ENCODE measurements at regions not wholly inside any gene's neighbourhood (a gene's known extent, or its start where the extent isn't known, plus 50 kb on each side); places are given as distances from the start of the nearest gene placed in this dataset.

DNA sequence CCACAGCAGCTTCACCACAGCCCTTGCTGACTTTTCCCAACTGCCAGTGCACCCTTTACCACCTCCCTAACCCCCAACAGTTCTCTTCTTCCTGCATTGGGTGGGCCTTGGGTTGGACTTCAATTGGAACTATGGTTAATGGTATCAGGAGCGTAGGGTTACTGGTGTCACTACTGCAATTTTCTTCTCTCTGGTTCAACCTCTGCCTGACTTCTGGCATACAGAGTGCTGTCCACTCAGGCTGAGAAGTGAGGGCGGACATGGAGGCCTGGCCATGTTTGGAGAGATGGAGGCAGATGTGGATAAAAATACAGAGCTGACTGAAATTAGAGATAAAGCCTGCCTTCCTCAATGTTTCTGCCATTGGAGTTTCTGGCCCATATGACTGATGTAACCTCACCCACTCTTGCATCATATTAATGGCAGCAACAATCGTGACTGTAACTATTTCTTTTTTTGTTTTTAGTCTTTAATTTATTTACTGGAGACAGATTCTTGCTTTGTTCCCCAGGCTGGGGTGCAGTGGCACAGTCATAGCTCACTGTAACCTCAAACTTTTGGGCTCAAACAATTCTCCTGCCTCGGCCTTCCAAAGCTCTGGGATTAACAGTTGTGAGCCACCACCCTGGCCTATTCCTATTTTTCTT lies 87.8 kb downstream of the NAV1 start:
- no peaks in the 10 kb centered on the region for H3K27me3 ChIP-seq
- no peak overlapping the region for H3K4me3 ChIP-seq
- TF ChIP-seq, protein P1, sequence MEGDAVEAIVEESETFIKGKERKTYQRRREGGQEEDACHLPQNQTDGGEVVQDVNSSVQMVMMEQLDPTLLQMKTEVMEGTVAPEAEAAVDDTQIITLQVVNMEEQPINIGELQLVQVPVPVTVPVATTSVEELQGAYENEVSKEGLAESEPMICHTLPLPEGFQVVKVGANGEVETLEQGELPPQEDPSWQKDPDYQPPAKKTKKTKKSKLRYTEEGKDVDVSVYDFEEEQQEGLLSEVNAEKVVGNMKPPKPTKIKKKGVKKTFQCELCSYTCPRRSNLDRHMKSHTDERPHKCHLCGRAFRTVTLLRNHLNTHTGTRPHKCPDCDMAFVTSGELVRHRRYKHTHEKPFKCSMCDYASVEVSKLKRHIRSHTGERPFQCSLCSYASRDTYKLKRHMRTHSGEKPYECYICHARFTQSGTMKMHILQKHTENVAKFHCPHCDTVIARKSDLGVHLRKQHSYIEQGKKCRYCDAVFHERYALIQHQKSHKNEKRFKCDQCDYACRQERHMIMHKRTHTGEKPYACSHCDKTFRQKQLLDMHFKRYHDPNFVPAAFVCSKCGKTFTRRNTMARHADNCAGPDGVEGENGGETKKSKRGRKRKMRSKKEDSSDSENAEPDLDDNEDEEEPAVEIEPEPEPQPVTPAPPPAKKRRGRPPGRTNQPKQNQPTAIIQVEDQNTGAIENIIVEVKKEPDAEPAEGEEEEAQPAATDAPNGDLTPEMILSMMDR (IDR thresholded peaks at IDR 0.05): no peak
- no peaks in the 10 kb centered on the region for H3K36me3 ChIP-seq
- no peak for DNase-seq
- intact Hi-C loops (cut with DNase I): no loop called here
- peaks cover 18% of the 10 kb centered on the region for H3K4me1 ChIP-seq
- no peak overlapping the region for H3K27ac ChIP-seq
- no peak for ATAC-seq
- H3K9me3 ChIP-seq: no peaks in the 10 kb centered on the region

DNA sequence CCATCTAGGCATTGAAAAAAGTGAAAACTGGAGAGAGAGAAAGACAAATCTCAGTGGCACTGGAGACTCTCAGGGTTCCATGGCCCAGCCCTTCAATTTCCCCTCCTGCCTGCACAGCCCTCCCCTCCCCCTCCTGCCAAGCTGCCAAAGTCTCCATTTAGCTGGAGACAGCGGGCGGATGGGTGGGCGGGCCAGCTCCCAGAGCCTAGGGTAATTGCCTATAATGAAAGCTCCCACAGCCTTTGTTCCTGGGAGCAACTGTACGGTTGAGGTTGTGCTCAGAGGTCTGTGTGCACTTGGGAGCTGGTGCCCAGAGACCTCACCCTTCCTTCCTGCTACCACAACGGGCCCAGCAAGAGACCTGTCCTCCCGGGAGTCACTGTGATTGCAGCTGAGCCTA lies 89.6 kb downstream of the NAV1 start:
- peaks cover 20% of the 10 kb centered on the region for H3K4me1 ChIP-seq
- H3K27ac ChIP-seq: no peak overlapping the region
- TF ChIP-seq, protein P1 (IDR thresholded peaks at IDR 0.05): no peak
- no peaks in the 10 kb centered on the region for H3K27me3 ChIP-seq
- intact Hi-C loops (cut with DNase I): no loop called here
- no peaks in the 10 kb centered on the region for H3K9me3 ChIP-seq
- DNase-seq (no peak), ATAC-seq (peak; percentile 24)
- no peaks in the 10 kb centered on the region for H3K36me3 ChIP-seq
- H3K4me3 ChIP-seq: no peak overlapping the region

DNA sequence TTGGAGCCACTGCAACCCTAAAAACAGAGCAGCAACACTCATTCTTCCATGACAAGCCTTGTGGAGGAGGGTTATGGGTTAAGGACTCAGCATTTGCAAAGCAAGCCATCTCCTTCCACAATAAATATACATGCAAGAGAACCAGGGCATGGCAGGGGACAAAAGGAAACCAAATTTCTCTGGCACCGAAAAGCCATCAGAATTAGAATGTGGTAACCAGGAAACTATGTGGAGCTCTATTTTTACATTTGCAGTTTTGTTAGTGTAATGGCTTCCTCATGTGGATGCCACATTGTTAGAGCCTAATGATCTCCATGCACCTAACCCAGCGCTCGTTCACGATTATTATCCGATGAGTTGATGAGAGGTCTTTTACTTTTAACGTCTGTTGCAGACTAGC lies 91.7 kb downstream of the NAV1 start:
- Histone ChIP-seq H3K27me3 (no peaks in the 10 kb centered on the region), H3K9me3 (no peaks in the 10 kb centered on the region), H3K4me3 (no peak overlapping the region), H3K36me3 (no peaks in the 10 kb centered on the region), H3K27ac (no peak overlapping the region), H3K4me1 (peaks cover 23% of the 10 kb centered on the region)
- TF ChIP-seq, protein P1 (IDR thresholded peaks at IDR 0.05): no peak
- no peak for DNase-seq
- intact Hi-C loops (cut with DNase I): no loop called here
- ATAC-seq: no peak

DNA sequence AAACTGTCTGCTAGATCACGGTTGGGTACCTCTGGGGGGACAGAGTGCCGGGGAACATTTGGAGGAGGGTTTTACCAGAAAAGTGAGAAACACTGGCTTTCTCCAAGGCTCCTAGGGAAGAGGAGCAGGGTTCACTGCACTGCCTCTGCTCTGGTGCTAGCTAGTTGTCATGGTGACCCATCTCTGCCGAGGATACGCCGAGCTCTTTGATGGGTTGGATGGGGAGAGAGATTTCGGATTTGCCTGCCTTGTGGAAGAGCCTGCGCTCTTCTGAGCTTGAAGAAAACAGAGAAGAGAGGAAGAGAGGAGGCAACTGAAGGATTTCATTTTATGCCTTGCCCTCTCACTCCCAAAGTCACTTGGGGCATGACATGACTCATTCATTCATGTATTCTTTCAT lies 92.1 kb downstream of the NAV1 start:
- TF ChIP-seq, protein P1 (IDR thresholded peaks at IDR 0.05): no peak
- Histone ChIP-seq H3K9me3 (no peaks in the 10 kb centered on the region), H3K36me3 (no peaks in the 10 kb centered on the region), H3K27me3 (no peaks in the 10 kb centered on the region), H3K27ac (no peak overlapping the region), H3K4me1 (peaks cover 19% of the 10 kb centered on the region), H3K4me3 (no peak overlapping the region)
- intact Hi-C loops (cut with DNase I): no loop called here
- DNase-seq: no peak
- ATAC-seq: no peak

DNA sequence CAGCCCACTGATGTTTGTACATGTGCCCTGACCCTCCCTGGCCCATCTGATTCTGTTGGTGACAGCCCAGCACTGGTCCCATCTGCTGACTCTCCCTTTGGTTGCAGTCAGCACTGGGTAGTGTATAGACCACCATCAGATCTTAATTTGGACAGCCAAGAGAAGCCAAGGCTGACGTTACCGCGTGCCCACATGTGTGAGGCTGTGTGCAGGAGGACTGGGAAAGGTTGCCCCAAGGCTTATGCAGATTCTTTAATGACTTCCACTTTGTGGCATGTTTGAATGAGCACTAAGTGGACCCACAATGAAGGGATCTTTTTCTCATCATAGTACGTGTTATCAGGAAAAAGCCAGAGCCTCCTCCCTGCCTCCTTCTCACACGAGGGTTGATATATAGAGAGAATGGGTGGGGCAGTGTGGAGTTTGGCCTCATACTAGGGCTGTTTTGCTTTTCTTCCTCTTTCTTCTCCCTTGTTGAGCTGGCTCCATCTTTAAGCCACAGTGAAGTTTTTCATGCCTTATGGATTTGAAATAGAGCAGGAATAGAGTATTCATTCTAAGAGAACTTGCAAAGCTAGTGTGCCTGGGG lies 93.5 kb downstream of the NAV1 start:
- no peak overlapping the region for H3K4me3 ChIP-seq
- H3K27ac ChIP-seq: no peak overlapping the region
- ATAC-seq (no peak), DNase-seq (no peak)
- H3K27me3 ChIP-seq: no peaks in the 10 kb centered on the region
- intact Hi-C loops (cut with DNase I): no loop called here
- TF ChIP-seq, protein P1 (IDR thresholded peaks at IDR 0.05): no peak
- no peaks in the 10 kb centered on the region for H3K36me3 ChIP-seq
- no peaks in the 10 kb centered on the region for H3K9me3 ChIP-seq
- H3K4me1 ChIP-seq: peaks cover 14% of the 10 kb centered on the region

All from upper lobe of right lung (tissue), 1 donor.